SU-DHL-6 (cell line): ENCODE measurements at regions not wholly inside any gene's neighbourhood (a gene's known extent, or its start where the extent isn't known, plus 50 kb on each side); places are given as distances from the start of the nearest gene placed in this dataset.

Experiments used
- H2AFZ ChIP-seq: fragments of 200-600 bp; sonication (generic); 2 replicates; pipeline ENCODE4 v1.6.1; 2014; ENCODE audit warnings: low read depth, mild to moderate bottlenecking, moderate library complexity, mixed read lengths, antibody characterized with exemption, low read length; ENCODE audit not compliant: severe bottlenecking
- H3F3A ChIP-seq: fragments of 200-600 bp; shearing (Covaris generic); 2 replicates; pipeline ENCODE4 v1.6.0; 2016; ENCODE audit warnings: antibody characterized with exemption, mild to moderate bottlenecking; ENCODE audit not compliant: insufficient read depth
- H3K27ac ChIP-seq: fragments of 200-600 bp; sonication (generic); 2 replicates; pipeline ENCODE4 v1.5.1; 2016; ENCODE audit warnings: low read depth, mild to moderate bottlenecking, low read length, moderate library complexity, mixed read lengths
- H3K27me3 ChIP-seq: fragments of 200-600 bp; sonication (generic), shearing (Covaris generic); 2 replicates; pipeline ENCODE4 v1.6.0; 2014; ENCODE audit warnings: mild to moderate bottlenecking, low read length
- H3K36me3 ChIP-seq: fragments of 200-600 bp; sonication (generic); 2 replicates; pipeline ENCODE4 v1.6.1; 2014; ENCODE audit warnings: mild to moderate bottlenecking, low read length, mixed read lengths
- H3K4me2 ChIP-seq: fragments of 300-600, 200-600 bp; shearing (Covaris generic), sonication (generic); 2 replicates; pipeline ENCODE4 v1.6.0; 2014; ENCODE audit warnings: low read length, low read depth, mild to moderate bottlenecking; ENCODE audit not compliant: poor library complexity, severe bottlenecking
- H3K4me3 ChIP-seq: fragments of 200-600 bp; sonication (generic); 2 replicates; pipeline ENCODE4 v1.5.1; 2014; ENCODE audit warnings: antibody characterized with exemption, low read length, mild to moderate bottlenecking, mixed read lengths; ENCODE audit not compliant: insufficient read depth, poor library complexity, severe bottlenecking
- H3K79me2 ChIP-seq: fragments of 200-600 bp; sonication (generic); 2 replicates; pipeline ENCODE4 v1.6.1; 2014; ENCODE audit warnings: mild to moderate bottlenecking, low read length, moderate library complexity; ENCODE audit not compliant: insufficient read depth
- H3K9ac ChIP-seq: fragments of 200-600 bp; sonication (generic); 2 replicates; pipeline ENCODE4 v1.7.0; 2014; ENCODE audit warnings: mild to moderate bottlenecking, low read length
- H3K9me2 ChIP-seq: fragments of 200-600 bp; sonication (generic); replicated peaks from 2 replicates; pipeline ENCODE4 v1.6.1; 2014; ENCODE audit warnings: low read length; ENCODE audit not compliant: insufficient read depth
- H3K9me3 ChIP-seq: fragments of 200-600 bp; sonication (generic); 2 replicates; pipeline ENCODE4 v1.6.1; 2014; ENCODE audit warnings: low read length, mixed read lengths; ENCODE audit not compliant: insufficient read depth
- H4K20me1 ChIP-seq: fragments of 200-600 bp; sonication (generic); 2 replicates; pipeline ENCODE4 v1.6.1; 2014; ENCODE audit warnings: low read depth, mild to moderate bottlenecking, antibody characterized with exemption, low read length, moderate library complexity, mixed read lengths
- EZH2phosphoT487 ChIP-seq: fragments of 200-600 bp; sonication (generic), shearing (Covaris generic); conservative IDR thresholded peaks from 2 replicates; pipeline ENCODE4 v1.6.1; 2018; ENCODE audit warnings: mild to moderate bottlenecking, antibody characterized with exemption, low read length, moderate library complexity, mixed read lengths
- TF ChIP-seq, protein P1 (sequence below): fragments of 200-600 bp; sonication (generic); IDR thresholded peaks from one replicate; pipeline ENCODE4 v1.5.1; 2017; ENCODE audit warnings: antibody characterized with exemption, mild to moderate bottlenecking, low read length, moderate library complexity; ENCODE audit not compliant: insufficient read depth, poor library complexity, severe bottlenecking

DNA sequence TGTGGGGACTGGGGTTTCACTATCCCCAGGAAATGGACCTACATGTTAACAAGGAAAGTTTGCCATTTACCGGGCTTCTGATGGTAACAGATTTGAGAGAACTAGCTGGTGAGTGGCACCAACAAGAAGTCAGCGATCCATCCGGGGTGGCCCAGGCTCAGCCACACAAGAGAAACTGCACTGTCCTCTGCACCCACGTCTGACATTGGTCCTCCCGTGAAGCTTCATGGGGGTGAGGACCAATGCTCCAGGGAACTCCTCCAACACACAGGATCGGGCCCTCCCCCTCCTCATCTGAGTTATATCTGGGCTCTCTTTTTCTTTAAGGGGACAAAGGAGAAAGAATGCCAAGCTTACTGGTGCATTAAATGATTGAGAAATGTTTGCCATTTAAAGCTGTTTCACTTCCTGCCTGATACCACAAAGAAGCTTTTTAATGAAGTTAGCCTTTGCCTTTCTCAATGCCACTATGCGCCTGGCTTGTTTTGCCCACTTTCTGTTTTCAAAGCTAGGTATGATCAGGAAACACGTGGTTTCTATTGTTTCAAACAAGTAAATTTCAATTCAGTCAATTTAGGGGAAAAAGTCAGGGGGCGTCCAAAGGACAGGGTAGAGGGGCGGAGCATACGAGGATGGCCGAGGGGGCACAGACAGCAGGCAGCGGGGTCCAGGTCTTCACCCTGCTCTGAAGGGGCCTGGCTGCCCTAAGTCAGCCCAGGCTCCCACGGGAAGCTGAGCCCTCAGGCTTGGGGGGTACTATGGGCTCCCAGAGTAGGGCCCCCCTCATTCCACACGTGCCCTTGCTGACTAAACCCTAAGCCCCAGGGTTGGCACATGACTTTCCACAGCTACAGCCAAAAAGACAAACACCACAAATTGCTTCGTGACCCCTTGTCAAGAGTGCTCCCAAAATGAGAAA lies 204.0 kb upstream of the ID2 start:
- Histone ChIP-seq H3K4me2 (peak overlapping the region; percentile 56), H3K36me3 (no peaks in the 10 kb centered on the region), H3K79me2 (no peaks in the 10 kb centered on the region), H3K27me3 (no peaks in the 10 kb centered on the region), H4K20me1 (no peaks in the 10 kb centered on the region), H2AFZ (peak overlapping the region; percentile 15), H3K9me2 (no peaks in the 10 kb centered on the region), H3K9me3 (no peaks in the 10 kb centered on the region), H3K27ac (peak overlapping the region; percentile 64), H3K9ac (peak overlapping the region; percentile 30), H3K4me3 (peak overlapping the region; percentile 20), H3F3A (no peaks in the 10 kb centered on the region)
- TF ChIP-seq EZH2phosphoT487, result no peak
- TF ChIP-seq, protein P1, sequence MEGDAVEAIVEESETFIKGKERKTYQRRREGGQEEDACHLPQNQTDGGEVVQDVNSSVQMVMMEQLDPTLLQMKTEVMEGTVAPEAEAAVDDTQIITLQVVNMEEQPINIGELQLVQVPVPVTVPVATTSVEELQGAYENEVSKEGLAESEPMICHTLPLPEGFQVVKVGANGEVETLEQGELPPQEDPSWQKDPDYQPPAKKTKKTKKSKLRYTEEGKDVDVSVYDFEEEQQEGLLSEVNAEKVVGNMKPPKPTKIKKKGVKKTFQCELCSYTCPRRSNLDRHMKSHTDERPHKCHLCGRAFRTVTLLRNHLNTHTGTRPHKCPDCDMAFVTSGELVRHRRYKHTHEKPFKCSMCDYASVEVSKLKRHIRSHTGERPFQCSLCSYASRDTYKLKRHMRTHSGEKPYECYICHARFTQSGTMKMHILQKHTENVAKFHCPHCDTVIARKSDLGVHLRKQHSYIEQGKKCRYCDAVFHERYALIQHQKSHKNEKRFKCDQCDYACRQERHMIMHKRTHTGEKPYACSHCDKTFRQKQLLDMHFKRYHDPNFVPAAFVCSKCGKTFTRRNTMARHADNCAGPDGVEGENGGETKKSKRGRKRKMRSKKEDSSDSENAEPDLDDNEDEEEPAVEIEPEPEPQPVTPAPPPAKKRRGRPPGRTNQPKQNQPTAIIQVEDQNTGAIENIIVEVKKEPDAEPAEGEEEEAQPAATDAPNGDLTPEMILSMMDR, result no peak

DNA sequence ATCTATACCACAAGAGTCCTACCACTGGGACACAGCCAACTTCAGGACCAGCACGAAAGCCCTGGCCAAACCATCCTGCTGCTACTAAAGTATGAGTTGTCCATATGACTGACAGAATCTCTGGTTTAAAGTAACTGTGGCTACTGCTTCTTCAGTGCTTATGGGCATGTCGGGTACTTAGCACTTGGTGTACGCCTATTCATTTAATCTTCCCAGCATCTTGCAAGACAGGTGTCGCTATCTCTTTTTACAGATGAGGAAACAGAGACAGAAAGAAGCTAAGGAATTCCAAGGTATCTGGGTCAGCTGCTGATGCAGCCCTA lies 203.4 kb upstream of the ID2 start:
- Histone ChIP-seq H3F3A (no peaks in the 10 kb centered on the region), H3K36me3 (no peaks in the 10 kb centered on the region), H3K9me3 (no peaks in the 10 kb centered on the region), H3K4me2 (peak overlapping the region; percentile 56), H3K27ac (peak overlapping the region; percentile 64), H3K4me3 (peak overlapping the region; percentile 20), H2AFZ (peak overlapping the region; percentile 15), H3K9me2 (no peaks in the 10 kb centered on the region), H3K27me3 (no peaks in the 10 kb centered on the region), H3K9ac (peak overlapping the region; percentile 30), H4K20me1 (no peaks in the 10 kb centered on the region), H3K79me2 (no peaks in the 10 kb centered on the region)
- TF ChIP-seq EZH2phosphoT487, result no peak
- TF ChIP-seq, protein P1, result no peak

DNA sequence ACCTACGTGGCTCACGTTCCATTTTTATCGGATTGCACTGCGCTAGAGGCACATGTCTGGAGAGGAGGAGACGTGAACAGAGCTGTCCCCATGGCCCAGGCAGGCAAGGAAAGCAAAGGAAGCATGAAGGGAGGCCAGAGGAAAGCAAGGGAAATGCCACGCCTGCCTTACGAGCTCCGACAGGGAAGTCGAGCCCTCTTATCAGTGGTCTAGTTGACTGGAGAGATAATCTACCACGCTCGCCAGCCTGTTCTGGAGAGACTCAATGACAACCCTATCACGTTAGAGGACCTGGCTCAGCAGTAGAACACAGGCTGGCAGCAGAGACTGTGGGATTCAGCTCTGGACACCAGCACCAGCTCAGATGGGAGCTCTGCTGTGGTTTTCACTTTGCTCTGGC lies 202.6 kb upstream of the ID2 start:
- Histone ChIP-seq H3K4me2 (no peak overlapping the region), H3K36me3 (no peaks in the 10 kb centered on the region), H4K20me1 (no peaks in the 10 kb centered on the region), H3K79me2 (no peaks in the 10 kb centered on the region), H3K4me3 (no peak overlapping the region), H3K9ac (no peak overlapping the region), H3F3A (no peaks in the 10 kb centered on the region), H2AFZ (no peak overlapping the region), H3K9me3 (no peaks in the 10 kb centered on the region), H3K9me2 (no peaks in the 10 kb centered on the region), H3K27ac (no peak overlapping the region), H3K27me3 (no peaks in the 10 kb centered on the region)
- no peak for TF ChIP-seq EZH2phosphoT487
- TF ChIP-seq, protein P1, result no peak
